Mesendoderm (in vitro differentiated cells): ENCODE measurements at regions not wholly inside any gene's neighbourhood (a gene's known extent, or its start where the extent isn't known, plus 50 kb on each side); places are given as distances from the start of the nearest gene placed in this dataset.

Experiments
- DNase-seq: peaks from one replicate; pipeline ENCODE4 v3.0.0; 2013
- H2AK5ac ChIP-seq: 2 replicates; pipeline ENCODE4 v1.6.1; 2013; ENCODE audit warnings: low read length, inconsistent platforms
- H2BK120ac ChIP-seq: 2 replicates; pipeline ENCODE4 v1.6.1; 2013; ENCODE audit warnings: low read depth, mild to moderate bottlenecking, low read length, moderate library complexity, mixed read lengths
- H2BK15ac ChIP-seq: replicated peaks from 2 replicates; pipeline ENCODE4 v1.6.1; 2013; ENCODE audit warnings: low read depth, mild to moderate bottlenecking, moderate library complexity
- H2BK5ac ChIP-seq: 2 replicates; pipeline ENCODE4 v1.6.1; 2013; ENCODE audit warnings: low read length, inconsistent platforms
- H3K18ac ChIP-seq: 2 replicates; pipeline ENCODE4 v1.6.1; 2013; ENCODE audit warnings: mild to moderate bottlenecking, low read length, mixed read lengths
- H3K23ac ChIP-seq: one replicate; pipeline ENCODE4 v1.6.1; 2013; ENCODE audit warnings: low read length
- H3K27ac ChIP-seq: 2 replicates; pipeline ENCODE4 v1.5.1; 2013; ENCODE audit warnings: low read depth, mild to moderate bottlenecking, inconsistent platforms, low read length, moderate library complexity
- H3K27me3 ChIP-seq: 2 replicates; pipeline ENCODE4 v1.6.1; 2013; ENCODE audit warnings: low read length, control low read depth, mild to moderate bottlenecking, inconsistent platforms; ENCODE audit not compliant: insufficient read depth, poor library complexity
- H3K36me3 ChIP-seq: 2 replicates; pipeline ENCODE4 v1.6.1; 2013; ENCODE audit warnings: low read length, inconsistent platforms; ENCODE audit not compliant: control insufficient read depth, insufficient read depth
- H3K4ac ChIP-seq: one replicate; pipeline ENCODE4 v1.6.1; 2013; ENCODE audit warnings: low read depth, mild to moderate bottlenecking, low read length, moderate library complexity
- H3K4me1 ChIP-seq: 2 replicates; pipeline ENCODE4 v1.6.1; 2013; ENCODE audit warnings: low read depth, low read length, inconsistent platforms; ENCODE audit not compliant: control insufficient read depth
- H3K4me2 ChIP-seq: 2 replicates; pipeline ENCODE4 v1.6.1; 2013; ENCODE audit warnings: low read length
- H3K4me3 ChIP-seq: 2 replicates; pipeline ENCODE4 v1.5.1; 2013; ENCODE audit warnings: mild to moderate bottlenecking, low read length
- H3K56ac ChIP-seq: one replicate; pipeline ENCODE4 v1.6.1; 2013; ENCODE audit warnings: low read length
- H3K79me1 ChIP-seq: 2 replicates; pipeline ENCODE4 v1.6.1; 2013; ENCODE audit warnings: low read length, inconsistent platforms
- H3K79me2 ChIP-seq: 2 replicates; pipeline ENCODE4 v1.6.1; 2013; ENCODE audit warnings: mild to moderate bottlenecking, low read length; ENCODE audit not compliant: control insufficient read depth, insufficient read depth
- H3K9ac ChIP-seq: 2 replicates; pipeline ENCODE4 v1.6.1; 2013; ENCODE audit warnings: low read length, inconsistent platforms
- H4K5ac ChIP-seq: one replicate; pipeline ENCODE4 v1.6.1; 2013; ENCODE audit warnings: low read length
- H4K8ac ChIP-seq: one replicate; pipeline ENCODE4 v1.6.1; 2013; ENCODE audit warnings: low read depth, mild to moderate bottlenecking, control low read depth, low read length, moderate library complexity
- whole genome bisulfite sequencing: extraction: QIAGEN DNeasy Blood & Tissue Kit; methylation state at CpG from one replicate; pipeline ENCODE4 v1.1.7; 2013; ENCODE audit warnings: low lambda C conversion rate, missing lambda C conversion rate; ENCODE audit not compliant: insufficient coverage; ENCODE audit errors: extremely low coverage; 5-methylcytosine and 5-hydroxymethylcytosine counted together

DNA sequence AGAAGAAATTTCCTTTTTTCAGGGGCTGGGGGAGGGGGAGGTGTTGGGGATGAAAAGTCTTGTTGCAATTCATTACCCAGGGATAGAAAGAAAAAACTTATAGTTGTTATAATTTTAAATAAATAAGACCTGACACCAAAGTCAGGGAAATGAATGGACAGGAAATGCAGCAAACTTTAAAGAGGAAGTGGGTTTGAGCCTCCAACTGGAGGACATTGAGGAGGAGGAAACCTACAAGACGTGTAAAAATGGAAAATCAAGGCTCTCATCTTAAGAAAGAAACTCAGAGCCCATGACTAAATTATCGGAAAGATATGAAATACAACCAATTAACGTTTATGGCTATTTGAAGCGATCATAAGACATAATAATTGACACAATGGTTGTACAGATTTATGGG lies 54.4 kb downstream of the NIBAN1 start:
- H2BK15ac ChIP-seq: no peak overlapping the region
- H3K79me1 ChIP-seq: no peaks in the 10 kb centered on the region
- H4K8ac ChIP-seq: no peak overlapping the region
- no CpG with 5 or more reads among the region's 4 CpGs for WGBS
- H3K36me3 ChIP-seq: no peaks in the 10 kb centered on the region
- no peak overlapping the region for H3K56ac ChIP-seq
- no peak overlapping the region for H3K9ac ChIP-seq
- no peak overlapping the region for H3K4me2 ChIP-seq
- DNase-seq: no peak
- no peak overlapping the region for H3K4me3 ChIP-seq
- H4K5ac ChIP-seq: no peak overlapping the region
- H3K18ac ChIP-seq: no peak overlapping the region
- no peak overlapping the region for H3K23ac ChIP-seq
- H2BK120ac ChIP-seq: no peak overlapping the region
- H3K4me1 ChIP-seq: no peaks in the 10 kb centered on the region
- H3K27ac ChIP-seq: no peak overlapping the region
- no peaks in the 10 kb centered on the region for H3K27me3 ChIP-seq
- H3K4ac ChIP-seq: no peak overlapping the region
- no peaks in the 10 kb centered on the region for H3K79me2 ChIP-seq
- no peak overlapping the region for H2AK5ac ChIP-seq
- H2BK5ac ChIP-seq: no peak overlapping the region

DNA sequence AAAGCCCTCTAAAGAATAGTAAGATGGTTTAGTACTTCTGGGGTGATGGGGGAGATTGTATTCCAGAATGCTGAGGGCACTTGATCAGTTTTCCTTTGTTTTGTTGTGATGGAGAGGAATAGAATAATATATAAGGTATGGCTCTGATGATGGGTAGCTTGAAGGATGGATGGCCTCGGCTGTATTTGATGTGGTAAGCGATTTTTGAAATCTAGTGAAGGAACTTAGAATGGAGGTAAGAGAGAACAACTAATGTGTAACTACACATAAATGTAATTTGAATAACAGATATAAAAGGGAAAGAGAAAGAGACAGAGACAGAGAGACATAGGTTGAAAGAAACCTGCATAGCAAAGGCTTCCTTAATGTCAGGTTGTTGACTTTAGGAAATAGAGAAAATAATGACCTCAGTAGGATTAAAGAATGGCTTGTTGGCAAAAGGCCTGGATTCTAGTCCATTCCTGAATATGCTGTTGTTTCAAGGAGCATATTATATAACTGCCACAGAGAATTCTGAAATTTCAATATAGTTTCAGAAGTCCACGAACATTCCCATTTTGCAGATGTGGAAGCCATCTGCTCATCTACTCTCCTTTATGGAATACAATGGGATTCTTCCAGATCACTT lies 58.7 kb downstream of the NIBAN1 start:
- Histone ChIP-seq H3K27ac (no peak overlapping the region), H4K5ac (no peak overlapping the region), H3K27me3 (no peaks in the 10 kb centered on the region), H2BK120ac (no peak overlapping the region), H3K36me3 (no peaks in the 10 kb centered on the region), H2BK15ac (no peak overlapping the region), H3K4me3 (no peak overlapping the region), H2AK5ac (no peak overlapping the region), H3K79me1 (no peaks in the 10 kb centered on the region), H4K8ac (no peak overlapping the region), H3K4me1 (no peaks in the 10 kb centered on the region), H2BK5ac (no peak overlapping the region), H3K23ac (no peak overlapping the region), H3K9ac (no peak overlapping the region), H3K56ac (no peak overlapping the region), H3K4me2 (no peak overlapping the region), H3K18ac (no peak overlapping the region), H3K4ac (no peak overlapping the region), H3K79me2 (no peaks in the 10 kb centered on the region)
- WGBS: 100% methylated on average over 2 of the region's 3 CpGs
- DNase-seq: no peak

DNA sequence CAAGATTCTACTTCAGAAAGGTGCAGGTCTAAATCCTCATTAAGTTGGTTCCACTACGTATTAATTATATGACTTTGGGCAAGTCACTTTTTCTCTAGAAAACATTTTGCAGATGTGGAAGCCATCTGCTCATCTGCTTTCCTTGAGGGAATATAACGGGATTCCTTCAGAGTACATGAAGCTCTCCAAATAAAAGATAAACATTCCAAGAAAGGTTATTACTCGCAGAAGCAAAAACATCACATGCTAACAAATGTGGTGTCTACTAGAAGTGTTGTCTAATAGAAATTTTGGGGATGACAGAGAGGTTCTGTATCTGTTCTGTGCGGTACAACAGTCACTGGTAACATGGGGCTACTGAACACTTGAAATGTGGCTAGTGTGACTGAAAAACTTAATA lies 60.2 kb downstream of the NIBAN1 start:
- Histone ChIP-seq H2BK120ac (no peak overlapping the region), H3K4me3 (no peak overlapping the region), H3K4me2 (no peak overlapping the region), H3K79me2 (no peaks in the 10 kb centered on the region), H3K79me1 (no peaks in the 10 kb centered on the region), H3K27me3 (no peaks in the 10 kb centered on the region), H3K27ac (no peak overlapping the region), H2BK5ac (no peak overlapping the region), H4K5ac (no peak overlapping the region), H3K56ac (no peak overlapping the region), H3K9ac (no peak overlapping the region), H3K36me3 (no peaks in the 10 kb centered on the region), H2AK5ac (no peak overlapping the region), H4K8ac (no peak overlapping the region), H3K18ac (no peak overlapping the region), H3K23ac (no peak overlapping the region), H2BK15ac (no peak overlapping the region), H3K4me1 (no peaks in the 10 kb centered on the region), H3K4ac (no peak overlapping the region)
- DNase-seq: no peak
- WGBS: no CpG with 5 or more reads among the region's 4 CpGs

DNA sequence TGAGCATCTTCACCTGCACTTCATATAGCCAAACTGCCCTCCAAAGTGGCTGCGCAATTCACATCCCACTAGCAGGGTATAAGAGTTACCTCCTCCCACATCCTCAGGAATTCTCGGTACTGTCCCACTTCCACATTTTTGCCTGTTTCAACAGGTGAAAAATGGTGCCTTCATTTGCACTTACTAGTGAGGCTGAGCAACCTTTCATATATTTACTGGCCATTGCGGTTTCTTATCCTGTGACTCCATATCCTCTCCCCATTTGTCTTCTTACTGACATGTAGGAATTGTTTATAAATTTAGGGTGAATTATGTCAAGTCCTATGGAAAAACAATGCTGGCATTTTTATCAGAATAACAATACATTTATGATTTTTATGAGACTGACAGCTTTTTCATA lies 61.9 kb downstream of the NIBAN1 start:
- Histone ChIP-seq H3K79me1 (no peaks in the 10 kb centered on the region), H3K4ac (no peak overlapping the region), H2AK5ac (no peak overlapping the region), H3K79me2 (no peaks in the 10 kb centered on the region), H3K4me3 (no peak overlapping the region), H3K23ac (no peak overlapping the region), H3K27me3 (no peaks in the 10 kb centered on the region), H2BK5ac (no peak overlapping the region), H3K36me3 (no peaks in the 10 kb centered on the region), H3K56ac (no peak overlapping the region), H3K4me1 (no peaks in the 10 kb centered on the region), H2BK120ac (no peak overlapping the region), H2BK15ac (no peak overlapping the region), H4K8ac (no peak overlapping the region), H3K18ac (no peak overlapping the region), H3K9ac (no peak overlapping the region), H4K5ac (no peak overlapping the region), H3K27ac (no peak overlapping the region), H3K4me2 (no peak overlapping the region)
- no CpG with 5 or more reads among the region's 3 CpGs for WGBS
- DNase-seq: no peak

DNA sequence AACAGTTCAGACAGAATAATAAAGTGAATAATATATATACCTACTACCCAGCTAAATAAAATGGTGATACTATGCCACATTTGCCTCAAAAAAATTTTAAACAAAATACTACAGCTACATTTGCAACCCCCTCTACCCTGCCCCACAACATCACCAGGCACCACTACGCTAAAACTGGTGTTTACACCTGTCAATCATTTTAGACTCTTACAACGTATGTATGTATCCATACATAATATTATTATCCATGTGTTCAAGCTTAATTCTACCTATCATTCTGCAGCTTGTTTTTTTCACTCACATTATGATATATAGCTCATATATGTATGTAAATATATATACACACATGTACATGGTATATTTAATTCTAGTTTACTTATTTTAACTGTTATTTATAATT lies 62.5 kb downstream of the NIBAN1 start:
- H2BK5ac ChIP-seq: no peak overlapping the region
- H3K23ac ChIP-seq: no peak overlapping the region
- H2BK120ac ChIP-seq: no peak overlapping the region
- H3K27me3 ChIP-seq: no peaks in the 10 kb centered on the region
- H2BK15ac ChIP-seq: no peak overlapping the region
- no peak overlapping the region for H4K8ac ChIP-seq
- no peaks in the 10 kb centered on the region for H3K36me3 ChIP-seq
- H3K4ac ChIP-seq: no peak overlapping the region
- H3K9ac ChIP-seq: no peak overlapping the region
- H3K4me2 ChIP-seq: no peak overlapping the region
- H3K79me1 ChIP-seq: no peaks in the 10 kb centered on the region
- H3K27ac ChIP-seq: no peak overlapping the region
- no peak overlapping the region for H3K4me3 ChIP-seq
- H3K18ac ChIP-seq: no peak overlapping the region
- DNase-seq: no peak
- no peaks in the 10 kb centered on the region for H3K79me2 ChIP-seq
- no peak overlapping the region for H3K56ac ChIP-seq
- no peaks in the 10 kb centered on the region for H3K4me1 ChIP-seq
- H4K5ac ChIP-seq: no peak overlapping the region
- no CpG with 5 or more reads among the region's 2 CpGs for WGBS
- H2AK5ac ChIP-seq: no peak overlapping the region

DNA sequence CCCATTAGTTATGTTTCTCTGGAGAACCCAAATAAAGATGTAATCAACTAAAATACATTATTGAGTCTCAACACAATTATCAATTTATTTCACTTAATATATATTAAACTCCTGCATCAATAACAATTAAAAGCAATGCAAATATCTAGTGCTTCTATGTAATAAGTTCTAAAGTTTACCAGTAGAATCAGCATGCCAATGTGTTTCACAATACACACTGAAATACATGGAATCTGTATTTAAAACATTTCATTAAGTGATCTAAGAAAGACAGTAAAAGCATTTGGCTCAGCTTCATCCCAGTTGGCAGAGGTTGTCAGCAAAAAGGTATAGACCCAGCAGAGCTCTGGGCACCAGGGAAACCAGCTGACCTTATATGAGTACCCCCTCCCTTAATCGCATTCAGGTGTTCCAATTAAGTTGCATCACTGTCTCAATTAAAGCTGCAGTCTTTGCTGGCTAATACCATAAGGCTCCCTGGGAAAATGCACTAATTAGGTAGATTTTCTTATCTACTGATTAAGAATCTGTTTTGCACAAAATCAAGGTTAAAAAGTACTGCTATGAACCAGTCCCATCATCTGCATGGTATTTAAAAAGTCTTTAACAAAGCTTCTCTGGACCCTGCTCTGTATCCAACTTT lies 63.1 kb downstream of the NIBAN1 start:
- no peak overlapping the region for H3K18ac ChIP-seq
- H2BK15ac ChIP-seq: no peak overlapping the region
- H3K79me1 ChIP-seq: no peaks in the 10 kb centered on the region
- H4K5ac ChIP-seq: no peak overlapping the region
- no peak overlapping the region for H4K8ac ChIP-seq
- no peaks in the 10 kb centered on the region for H3K4me1 ChIP-seq
- H3K9ac ChIP-seq: no peak overlapping the region
- H3K27me3 ChIP-seq: no peaks in the 10 kb centered on the region
- no peak overlapping the region for H3K4me2 ChIP-seq
- no peak for DNase-seq
- H2BK120ac ChIP-seq: no peak overlapping the region
- H3K27ac ChIP-seq: no peak overlapping the region
- no peak overlapping the region for H3K56ac ChIP-seq
- WGBS: no CpG with 5 or more reads among the region's 1 CpG
- no peaks in the 10 kb centered on the region for H3K36me3 ChIP-seq
- H3K79me2 ChIP-seq: no peaks in the 10 kb centered on the region
- H3K4ac ChIP-seq: no peak overlapping the region
- no peak overlapping the region for H3K23ac ChIP-seq
- no peak overlapping the region for H3K4me3 ChIP-seq
- H2BK5ac ChIP-seq: no peak overlapping the region
- no peak overlapping the region for H2AK5ac ChIP-seq
